Subcutaneous abdominal adipose tissue (tissue), 5 donors: ENCODE measurements at regions not wholly inside any gene's neighbourhood (a gene's known extent, or its start where the extent isn't known, plus 50 kb on each side); places are given as distances from the start of the nearest gene placed in this dataset.

Experiments
- H3K27ac ChIP-seq: one replicate; pipeline ENCODE4 v1.7.0; 2013; ENCODE audit warnings: low read depth, mild to moderate bottlenecking, inconsistent platforms, low read length, moderate library complexity
- H3K27me3 ChIP-seq, 5 donors: one replicate each; pipeline ENCODE4 v1.7.0; 2013; ENCODE audit warnings: low read length in 5 of 5, inconsistent platforms in 1 of 5; ENCODE audit not compliant: control insufficient read depth in 5 of 5, insufficient read depth in 4 of 5
- H3K36me3 ChIP-seq, 5 donors: one replicate each; pipeline ENCODE4 v1.7.0; 2013; ENCODE audit warnings: low read length in 5 of 5; ENCODE audit not compliant: control insufficient read depth in 5 of 5, insufficient read depth in 5 of 5
- H3K4me1 ChIP-seq, 5 donors: one replicate each; pipeline ENCODE4 v1.7.0; 2013; ENCODE audit warnings: low read length in 5 of 5, mild to moderate bottlenecking in 3 of 5, moderate library complexity in 1 of 5; ENCODE audit not compliant: control insufficient read depth in 5 of 5, insufficient read depth in 5 of 5
- H3K4me3 ChIP-seq, 5 donors: one replicate each; pipeline ENCODE4 v1.7.0; 2013; ENCODE audit warnings: low read length in 5 of 5, low read depth in 1 of 5
- H3K9ac ChIP-seq, 5 donors: one replicate each; pipeline ENCODE4 v1.7.0; 2013; ENCODE audit warnings: low read length in 5 of 5, mild to moderate bottlenecking in 4 of 5, moderate library complexity in 3 of 5
- H3K9me3 ChIP-seq, 5 donors: one replicate each; pipeline ENCODE4 v1.7.0; 2013; ENCODE audit warnings: low read length in 5 of 5; ENCODE audit not compliant: control insufficient read depth in 5 of 5
- donor health status: healthy.
- donor health status: healthy.
- donor health status: healthy.
- donor health status: healthy.
- donor health status: healthy.

DNA sequence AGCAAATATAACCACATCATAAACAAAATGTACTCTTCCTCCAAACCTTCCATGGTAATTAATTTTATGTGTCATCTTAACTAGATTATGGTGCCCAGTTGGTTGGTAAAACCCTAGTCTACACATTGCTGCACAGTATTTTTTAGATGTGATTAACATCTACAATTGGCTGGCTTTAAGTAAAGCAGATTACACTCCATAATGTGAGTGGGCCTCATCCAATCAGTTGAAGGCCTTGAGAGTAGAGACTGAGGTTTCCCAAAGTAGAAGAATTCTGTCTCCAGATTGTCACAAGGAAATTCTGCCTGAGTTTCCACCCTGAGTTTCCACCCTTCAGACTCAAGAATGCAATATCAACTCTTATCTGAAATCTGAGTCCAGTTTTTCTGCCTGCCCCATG, 128.4 kb upstream of the USP25 start:
- Histone ChIP-seq H3K27me3 (no peaks in the 10 kb centered on the region), H3K9ac (no peak overlapping the region), H3K36me3 (no peaks in the 10 kb centered on the region), H3K9me3 (no peaks in the 10 kb centered on the region), H3K4me3 (no peak overlapping the region), H3K27ac (no peak overlapping the region), H3K4me1 (no peaks in the 10 kb centered on the region)

DNA sequence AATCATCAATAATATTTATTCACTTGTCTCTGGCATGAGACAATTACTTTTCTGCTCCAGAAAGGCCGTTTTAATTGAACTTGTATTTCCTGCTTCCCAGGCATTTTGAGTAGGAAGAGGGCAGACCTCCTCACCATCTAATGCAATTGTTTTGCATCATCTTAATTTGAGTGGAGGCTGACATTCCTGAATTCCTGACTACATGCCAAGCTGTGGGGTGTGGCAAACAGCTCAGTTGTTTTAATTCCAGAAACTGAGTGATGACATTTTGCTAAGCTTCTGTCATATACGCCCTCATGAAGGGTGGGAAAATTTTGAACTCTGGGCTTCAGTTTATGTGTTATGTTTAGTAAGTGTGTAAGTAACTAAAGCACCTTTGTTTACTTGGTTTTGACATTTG, 125.4 kb upstream of the USP25 start:
- Histone ChIP-seq H3K36me3 (no peaks in the 10 kb centered on the region), H3K27me3 (no peaks in the 10 kb centered on the region), H3K9me3 (no peaks in the 10 kb centered on the region), H3K27ac (no peak overlapping the region), H3K4me3 (no peak overlapping the region), H3K9ac (no peak overlapping the region), H3K4me1 (no peaks in the 10 kb centered on the region)

DNA sequence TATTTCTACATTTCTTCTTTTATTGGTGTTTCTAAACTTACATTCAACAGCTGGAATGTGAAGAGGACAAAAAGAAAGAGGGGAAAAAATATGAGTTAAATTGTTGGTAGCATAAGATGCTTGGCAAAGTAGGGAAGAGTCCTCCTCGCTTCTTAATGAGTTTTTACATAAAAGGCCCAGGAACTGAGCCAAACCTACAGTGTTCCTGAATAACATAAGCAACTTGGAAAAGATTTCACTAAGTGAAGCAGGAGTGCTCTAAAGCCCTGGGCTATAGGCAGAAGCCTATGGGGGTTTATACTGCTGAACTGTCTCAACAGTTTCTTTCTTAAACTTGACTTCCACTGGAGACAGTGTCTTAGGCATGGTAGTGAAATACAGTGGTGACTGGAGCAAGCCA, 115.0 kb upstream of the USP25 start:
- peaks cover 0 to 5% (median 4%) of the 10 kb centered on the region in 5 donors for H3K9me3 ChIP-seq
- no peaks in the 10 kb centered on the region for H3K4me1 ChIP-seq
- H3K36me3 ChIP-seq = no peaks in the 10 kb centered on the region
- H3K4me3 ChIP-seq = no peak overlapping the region
- no peaks in the 10 kb centered on the region for H3K27me3 ChIP-seq
- no peak overlapping the region for H3K27ac ChIP-seq
- no peak overlapping the region for H3K9ac ChIP-seq

DNA sequence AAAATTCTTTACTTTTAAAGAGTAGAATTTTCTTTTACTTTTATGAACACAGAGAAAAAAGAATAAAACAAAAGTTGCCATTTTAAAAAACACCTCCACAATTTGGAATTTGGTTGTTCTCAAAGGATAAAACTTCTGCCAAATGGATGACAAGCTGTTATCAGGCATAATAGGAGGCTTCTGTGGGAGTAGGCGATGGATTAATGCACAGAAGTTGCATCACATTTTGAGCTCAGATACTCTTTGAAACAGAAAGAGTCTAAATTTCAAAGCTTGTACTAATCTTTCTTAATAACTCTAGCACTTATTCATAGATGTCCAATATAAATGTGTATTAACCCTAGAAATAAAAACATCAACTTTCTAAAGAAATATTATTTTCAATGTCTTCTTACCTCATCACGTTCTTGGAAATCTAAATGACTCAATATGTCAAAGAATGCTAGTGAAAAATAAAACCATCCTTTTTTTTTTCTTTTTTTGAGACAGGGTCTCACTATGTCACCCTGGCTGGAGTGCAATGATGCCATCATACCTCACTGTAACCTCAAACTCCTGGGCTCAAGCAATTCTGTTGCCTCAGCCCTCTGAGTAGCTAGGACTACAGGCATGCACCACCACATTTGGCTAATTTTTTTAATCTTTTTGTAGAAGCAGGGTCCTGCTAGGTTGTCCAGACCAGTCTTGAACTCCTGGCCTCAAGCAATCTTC, 112.8 kb upstream of the USP25 start:
- H3K27ac ChIP-seq = no peak overlapping the region

DNA sequence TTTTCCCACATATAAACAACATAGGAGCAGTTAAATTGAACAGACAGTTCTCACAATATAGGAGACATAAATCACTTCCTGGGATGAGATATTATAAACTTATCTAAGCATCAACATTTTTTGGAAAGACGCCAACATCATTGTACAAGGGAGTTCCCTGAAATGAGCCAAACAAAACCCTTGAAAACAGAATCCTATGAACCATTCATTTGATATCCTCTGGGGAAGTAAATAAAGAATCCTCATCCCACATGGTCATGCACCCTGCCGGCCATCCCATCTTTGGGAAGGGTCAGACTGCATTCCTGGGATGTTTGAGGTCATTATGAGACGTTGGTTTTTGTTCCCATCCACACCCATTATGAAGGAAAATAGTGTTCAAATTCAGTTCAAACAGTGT, 111.8 kb upstream of the USP25 start:
- H3K9ac ChIP-seq = no peak overlapping the region
- no peaks in the 10 kb centered on the region for H3K36me3 ChIP-seq
- no peaks in the 10 kb centered on the region for H3K4me1 ChIP-seq
- no peak overlapping the region for H3K27ac ChIP-seq
- H3K27me3 ChIP-seq = no peaks in the 10 kb centered on the region
- no peaks in the 10 kb centered on the region for H3K9me3 ChIP-seq
- H3K4me3 ChIP-seq = no peak overlapping the region

More for the DNA sequence above, 112.8 kb upstream of the USP25 start:
- H3K9ac ChIP-seq = no peak overlapping the region
- no peaks in the 10 kb centered on the region for H3K27me3 ChIP-seq
- H3K36me3 ChIP-seq = no peaks in the 10 kb centered on the region
- no peak overlapping the region for H3K4me3 ChIP-seq
- H3K9me3 ChIP-seq = no peaks in the 10 kb centered on the region
- no peaks in the 10 kb centered on the region for H3K4me1 ChIP-seq

DNA sequence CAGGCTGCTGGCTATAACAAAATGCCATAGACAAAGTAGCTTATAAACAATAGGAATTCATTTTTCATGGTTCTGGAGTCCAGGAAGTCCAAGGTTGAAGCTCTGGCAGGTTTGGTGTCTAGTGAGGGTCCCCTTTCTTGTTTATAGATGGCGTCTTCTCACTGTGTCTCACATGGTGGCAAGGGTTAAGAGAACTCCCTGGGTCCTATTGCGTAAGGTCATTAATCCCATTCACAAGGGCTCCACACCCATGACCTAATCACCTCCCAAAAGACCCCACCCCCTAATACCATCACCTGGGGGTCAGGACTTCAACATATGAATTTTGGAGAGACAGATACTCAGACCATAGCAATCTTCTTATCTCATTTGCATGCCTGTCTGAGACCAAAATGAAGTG, 108.9 kb upstream of the USP25 start:
- Histone ChIP-seq H3K4me1 (no peaks in the 10 kb centered on the region), H3K4me3 (no peak overlapping the region), H3K9me3 (no peaks in the 10 kb centered on the region), H3K36me3 (no peaks in the 10 kb centered on the region), H3K9ac (no peak overlapping the region), H3K27ac (no peak overlapping the region), H3K27me3 (no peaks in the 10 kb centered on the region)

DNA sequence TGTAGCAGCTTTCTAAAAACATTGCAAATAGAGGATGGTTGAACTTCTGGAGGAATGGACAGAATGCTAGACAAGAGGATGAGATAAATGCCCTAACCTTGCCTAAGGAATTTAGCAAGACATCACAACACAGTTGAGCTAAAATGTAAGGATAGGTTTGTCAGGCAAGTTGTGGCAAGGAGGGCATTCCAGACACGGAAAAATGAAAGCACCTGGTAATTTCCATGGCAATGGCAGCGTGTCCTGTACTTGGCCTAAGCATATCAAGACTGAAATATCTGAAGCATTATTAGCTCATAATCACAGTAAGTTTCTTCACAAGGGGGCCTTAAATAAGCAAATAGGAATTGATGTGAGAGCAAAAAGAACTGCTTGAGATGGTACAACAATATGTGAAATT, 105.1 kb upstream of the USP25 start:
- H3K27me3 ChIP-seq = no peaks in the 10 kb centered on the region
- H3K4me3 ChIP-seq = no peak overlapping the region
- H3K9me3 ChIP-seq = no peaks in the 10 kb centered on the region
- H3K4me1 ChIP-seq = no peaks in the 10 kb centered on the region
- H3K9ac ChIP-seq = no peak overlapping the region
- no peaks in the 10 kb centered on the region for H3K36me3 ChIP-seq
- no peak overlapping the region for H3K27ac ChIP-seq

DNA sequence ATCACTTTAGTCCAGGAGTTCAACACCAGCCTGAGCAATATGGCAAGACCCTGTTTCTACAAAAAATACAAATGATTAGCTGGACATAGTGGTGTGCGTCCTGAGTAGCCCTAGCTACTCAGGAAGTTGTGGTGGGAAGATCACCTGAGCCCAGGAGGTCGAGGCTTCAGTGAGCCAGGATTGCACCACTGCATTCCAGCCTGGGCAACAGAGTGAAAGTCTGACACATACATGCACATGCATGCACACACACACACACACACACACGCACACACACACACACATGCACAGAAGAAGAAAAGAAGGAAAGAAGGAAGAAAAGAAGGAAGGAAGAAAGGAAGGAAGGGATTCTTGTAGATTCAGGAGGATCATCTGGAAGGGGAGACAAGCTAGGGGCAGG, 104.4 kb upstream of the USP25 start:
- no peak overlapping the region for H3K4me3 ChIP-seq
- H3K9ac ChIP-seq = no peak overlapping the region
- H3K27me3 ChIP-seq = no peaks in the 10 kb centered on the region
- no peaks in the 10 kb centered on the region for H3K36me3 ChIP-seq
- H3K27ac ChIP-seq = no peak overlapping the region
- no peaks in the 10 kb centered on the region for H3K4me1 ChIP-seq
- H3K9me3 ChIP-seq = no peaks in the 10 kb centered on the region

DNA sequence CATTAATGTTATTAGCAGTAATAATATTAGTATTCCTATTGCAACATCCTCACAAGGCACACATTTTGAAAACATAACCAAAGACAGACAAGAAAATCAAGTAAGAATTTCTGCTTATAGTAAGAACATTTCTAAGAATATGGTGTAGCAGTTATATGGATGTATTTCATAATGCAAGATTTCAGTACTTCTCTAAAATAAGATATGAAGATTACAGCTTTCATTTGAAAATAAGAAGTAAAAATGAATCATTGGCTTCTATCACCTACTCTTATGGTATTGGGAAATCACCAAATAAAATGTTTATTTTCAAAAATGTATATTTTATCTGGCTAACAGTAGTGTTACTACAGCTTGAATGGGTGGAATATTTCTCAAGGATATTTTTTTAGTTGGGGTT, 103.8 kb upstream of the USP25 start:
- no peak overlapping the region for H3K9ac ChIP-seq
- H3K27me3 ChIP-seq = no peaks in the 10 kb centered on the region
- no peaks in the 10 kb centered on the region for H3K36me3 ChIP-seq
- H3K9me3 ChIP-seq = no peaks in the 10 kb centered on the region
- H3K4me1 ChIP-seq = no peaks in the 10 kb centered on the region
- no peak overlapping the region for H3K27ac ChIP-seq
- H3K4me3 ChIP-seq = no peak overlapping the region

DNA sequence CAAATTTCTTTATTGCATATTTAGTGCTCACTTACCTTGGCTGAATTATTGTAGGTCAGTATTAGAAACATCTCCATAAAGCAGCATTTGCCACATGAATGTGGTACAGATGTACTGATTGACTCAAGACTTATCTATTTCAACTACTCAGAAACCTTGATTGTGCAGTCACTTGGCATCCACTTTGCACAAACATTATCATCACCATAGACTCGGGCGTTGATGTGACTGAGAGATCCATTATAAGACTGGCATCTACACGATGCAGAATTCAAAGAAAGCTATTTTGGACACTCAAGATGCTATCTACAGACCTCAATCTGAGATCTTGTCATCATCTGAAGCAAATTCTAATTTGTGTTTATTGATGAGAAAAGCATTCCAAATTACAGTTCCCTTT, 102.8 kb upstream of the USP25 start:
- H3K27ac ChIP-seq = no peak overlapping the region
- H3K4me3 ChIP-seq = no peak overlapping the region
- no peaks in the 10 kb centered on the region for H3K9me3 ChIP-seq
- no peaks in the 10 kb centered on the region for H3K4me1 ChIP-seq
- no peak overlapping the region for H3K9ac ChIP-seq
- H3K27me3 ChIP-seq = no peaks in the 10 kb centered on the region
- no peaks in the 10 kb centered on the region for H3K36me3 ChIP-seq

DNA sequence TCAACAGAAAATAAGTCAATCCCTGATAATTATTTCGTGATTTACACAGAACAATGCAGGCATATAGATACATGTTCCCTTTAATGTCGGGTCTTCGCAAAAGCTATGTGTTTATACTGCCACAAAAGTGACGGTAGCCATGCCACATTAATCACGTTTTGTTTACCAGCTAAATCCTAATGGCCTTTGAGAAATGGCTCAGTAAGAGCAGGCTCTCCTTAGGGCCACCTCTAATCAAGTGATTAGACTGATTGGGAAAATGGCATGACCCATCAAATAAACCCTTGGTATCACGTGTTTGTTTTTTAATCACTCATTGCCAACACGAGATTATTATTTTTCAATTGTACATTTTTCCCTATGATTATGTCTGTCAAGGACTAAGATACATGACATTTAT, 102.0 kb upstream of the USP25 start:
- H3K4me3 ChIP-seq = no peak overlapping the region
- H3K27me3 ChIP-seq = no peaks in the 10 kb centered on the region
- H3K4me1 ChIP-seq = no peaks in the 10 kb centered on the region
- H3K36me3 ChIP-seq = no peaks in the 10 kb centered on the region
- no peaks in the 10 kb centered on the region for H3K9me3 ChIP-seq
- no peak overlapping the region for H3K9ac ChIP-seq
- H3K27ac ChIP-seq = no peak overlapping the region
